Stimulated activated CD8-positive, alpha-beta memory T cell treated with anti-CD3 and anti-CD28 coated beads, Interleukin-4, amount 100 ng/mL, for 1 hour (primary cell): ENCODE measurements at regions not wholly inside any gene's neighbourhood (a gene's known extent, or its start where the extent isn't known, plus 50 kb on each side); places are given as distances from the start of the nearest gene placed in this dataset.
"Not testable (repeated sequence)": the region's sequence is repeated elsewhere in the genome, so short reads cannot be mapped to it uniquely, and the experiment has no call there.

Experiments
- DNase-seq, 2 donors: peaks; one replicate each; pipeline ENCODE4 v3.0.0-alpha.2; 2020; ENCODE audit warnings: low read depth in 2 of 2, low spot score in 1 of 2

- no peak for DNase-seq
Observed at GRCh38 chr20:12718619-12719018, 290.2 kb upstream of the SPTLC3 start.

- no peak for DNase-seq
Observed at GRCh38 chr20:12721636-12722035, 287.1 kb upstream of the SPTLC3 start.

DNA sequence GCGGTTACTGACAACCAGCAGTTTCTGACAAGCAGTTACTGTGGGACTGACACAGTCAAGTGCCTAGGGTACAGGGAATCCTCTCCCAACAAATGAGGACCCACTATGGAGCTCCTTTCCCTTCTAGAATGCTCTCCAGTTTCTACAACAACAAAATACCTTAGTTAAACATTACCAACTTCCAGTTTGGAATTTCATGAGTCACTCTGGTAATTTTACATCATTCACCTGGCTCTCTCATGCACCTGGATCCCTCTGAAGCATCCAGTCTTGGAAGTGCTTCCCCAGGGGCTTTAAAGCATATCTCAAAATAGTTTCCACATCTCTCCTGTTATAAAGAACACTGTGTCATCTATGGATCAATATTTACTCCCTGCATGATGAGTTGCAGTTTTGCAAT is 286.7 kb upstream of the SPTLC3 start:
- DNase-seq, result no peak

DNA sequence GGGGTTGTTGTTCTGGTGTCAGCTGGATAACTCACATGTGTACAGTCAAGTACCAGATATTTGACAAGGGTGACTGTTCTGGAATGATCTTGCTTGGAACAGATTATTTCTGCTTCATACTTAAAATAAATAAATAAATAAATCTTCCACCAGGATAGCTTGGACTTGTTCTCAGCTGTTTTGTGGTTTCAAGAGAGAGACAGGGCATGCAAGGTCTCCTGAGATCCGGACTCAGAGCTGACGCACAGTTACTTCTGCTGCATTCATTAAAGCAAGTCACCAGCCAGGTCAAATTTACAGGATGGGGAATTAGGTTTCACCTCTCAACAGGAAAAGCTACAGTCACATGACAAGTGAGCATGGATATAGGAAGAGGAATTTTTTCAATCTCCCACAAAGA is 285.0 kb upstream of the SPTLC3 start:
- DNase-seq, result no peak

- DNase-seq, result no peak
Observed at GRCh38 chr20:12728782-12729181, 280.0 kb upstream of the SPTLC3 start.

DNA sequence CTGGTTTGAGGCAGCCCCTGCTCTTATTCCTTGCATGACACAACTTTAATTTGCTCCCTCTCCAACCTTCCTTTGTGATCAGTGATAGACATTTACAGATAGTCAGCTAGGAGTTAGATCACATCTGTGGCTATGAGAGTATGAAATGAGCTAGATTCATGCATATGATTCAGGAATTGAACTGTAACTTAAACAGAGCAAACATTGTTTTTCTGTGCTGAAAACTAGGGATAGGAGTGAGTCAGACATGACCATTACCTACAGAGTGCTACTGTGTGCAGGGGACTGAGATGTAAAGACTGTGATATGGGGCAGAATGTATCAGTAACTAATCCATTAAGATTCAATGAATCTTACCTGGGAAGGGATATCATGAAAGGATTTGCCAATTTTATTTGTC is 279.4 kb upstream of the SPTLC3 start:
- DNase-seq, result no peak

DNA sequence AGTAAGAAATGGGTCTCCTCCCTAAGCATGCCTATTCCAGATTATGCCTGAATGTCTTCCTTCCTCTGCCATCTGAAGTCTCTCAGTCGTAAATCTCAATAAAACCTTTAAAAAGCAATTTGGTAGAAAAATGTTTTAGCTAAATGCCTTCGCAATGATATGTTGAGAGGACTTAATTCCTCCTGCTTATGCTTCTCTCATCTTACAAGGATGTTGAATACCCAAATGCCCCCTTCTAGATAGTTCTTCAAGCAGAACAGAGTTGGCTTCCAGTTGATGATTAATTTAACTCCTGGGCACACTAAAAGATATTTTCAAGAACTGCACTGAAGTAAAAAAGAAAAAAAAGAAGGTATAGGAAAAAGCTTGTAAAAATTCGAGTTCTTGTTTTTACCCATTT is 275.0 kb upstream of the SPTLC3 start:
- DNase-seq, result no peak

DNA sequence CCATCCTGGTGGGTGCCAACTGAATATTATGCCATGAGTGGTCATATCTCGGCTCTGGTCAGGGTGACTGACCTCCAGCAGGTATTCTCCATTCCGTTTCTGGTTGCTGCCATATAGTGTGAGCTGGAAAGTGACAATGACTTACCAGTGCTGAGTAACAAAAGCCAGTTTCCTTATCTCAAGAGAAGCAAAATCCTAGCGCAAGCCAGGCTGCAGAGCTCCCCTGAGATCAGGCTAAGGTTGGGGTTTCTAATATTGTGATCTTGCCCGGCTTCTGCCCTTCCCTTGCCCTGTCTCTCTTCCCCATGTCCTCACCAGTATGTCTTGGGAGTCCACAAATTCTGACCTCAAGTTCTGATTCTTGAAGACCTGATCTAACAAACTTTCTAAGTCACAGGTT is 271.3 kb upstream of the SPTLC3 start:
- no peak for DNase-seq

DNA sequence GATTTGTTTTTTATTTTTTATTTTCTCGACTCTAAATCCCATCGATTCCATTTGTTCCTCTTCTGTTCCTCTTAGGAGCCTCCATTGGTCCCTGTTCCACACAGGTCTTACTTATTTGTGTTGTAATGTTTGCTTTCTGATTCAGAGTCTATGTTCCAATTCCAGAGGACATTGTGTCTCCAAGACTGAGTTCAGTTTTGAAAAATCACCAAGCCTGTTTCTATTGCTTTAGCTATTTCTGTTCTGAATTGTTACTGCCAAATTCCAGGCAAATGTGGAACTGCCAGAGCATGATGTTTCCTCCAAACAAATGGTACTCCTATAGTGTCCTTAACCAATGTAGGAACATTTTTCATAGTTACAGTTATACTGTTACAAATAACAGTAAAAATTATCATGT is 270.9 kb upstream of the SPTLC3 start:
- no peak for DNase-seq

- DNase-seq, result no peak
Observed at GRCh38 chr20:12740647-12741046, 268.1 kb upstream of the SPTLC3 start.

GRCh38 chr20:12744037-12744436 is 264.7 kb upstream of the SPTLC3 start:
- DNase-seq, result no peak

GRCh38 chr20:12748359-12748994 is 260.3 kb upstream of the SPTLC3 start:
- no peak for DNase-seq

DNA sequence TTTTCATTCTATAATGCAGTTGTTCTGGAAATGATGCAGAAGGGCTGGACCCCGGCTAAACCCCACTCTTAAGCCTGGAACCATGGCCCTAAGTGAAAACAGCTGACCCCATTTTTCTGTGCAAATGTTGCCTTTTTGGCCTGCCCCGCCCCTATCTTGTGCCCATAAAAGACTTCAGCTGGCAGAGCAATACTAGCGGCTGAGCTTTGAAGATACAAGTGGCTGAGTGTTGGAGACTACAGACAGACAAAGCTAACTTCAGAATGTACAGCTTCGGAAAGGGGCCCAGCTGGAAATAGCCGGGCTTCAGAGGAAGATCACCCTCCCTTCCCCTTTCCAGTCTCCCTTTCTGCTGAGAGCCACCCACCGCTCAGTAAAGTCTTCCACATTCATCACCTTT is 258.6 kb upstream of the SPTLC3 start:
- no peak for DNase-seq

DNA sequence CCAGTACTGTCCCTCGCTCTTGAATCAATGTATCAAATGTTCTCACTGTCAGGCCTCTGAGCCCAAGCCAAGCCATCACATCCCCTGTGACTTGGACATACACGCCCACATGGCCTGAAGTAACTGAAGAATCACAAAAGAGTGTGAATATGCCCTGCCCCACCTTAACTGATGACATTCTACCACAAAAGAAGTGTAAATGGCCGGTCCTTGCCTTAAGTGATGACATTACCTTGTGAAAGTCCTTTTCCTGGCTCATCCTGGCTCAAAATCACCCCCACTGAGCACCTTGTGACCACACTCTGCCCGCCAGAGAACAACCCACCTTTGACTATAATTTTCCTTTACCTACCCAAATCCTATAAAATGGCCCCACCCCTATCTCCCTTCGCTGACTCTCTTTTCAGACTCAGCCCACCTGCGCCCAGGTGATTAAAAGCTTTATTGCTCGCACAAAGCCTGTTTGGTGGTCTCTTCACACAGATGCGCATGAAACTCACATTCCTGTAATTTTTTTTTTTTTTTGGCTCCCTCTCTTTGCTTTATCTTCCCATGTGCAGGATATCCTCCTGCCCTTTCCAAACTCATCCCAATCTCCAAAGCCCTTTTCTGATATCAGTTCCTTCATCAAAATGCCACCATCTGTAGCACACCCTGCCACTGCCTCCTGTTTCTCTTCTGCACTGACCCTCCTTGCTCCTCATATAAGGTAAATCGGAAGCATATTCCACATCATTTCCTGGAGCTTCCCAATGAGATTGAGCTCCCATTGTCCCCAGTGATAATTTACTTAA is 255.7 kb upstream of the SPTLC3 start:
- not testable (repeated sequence) for DNase-seq

DNA sequence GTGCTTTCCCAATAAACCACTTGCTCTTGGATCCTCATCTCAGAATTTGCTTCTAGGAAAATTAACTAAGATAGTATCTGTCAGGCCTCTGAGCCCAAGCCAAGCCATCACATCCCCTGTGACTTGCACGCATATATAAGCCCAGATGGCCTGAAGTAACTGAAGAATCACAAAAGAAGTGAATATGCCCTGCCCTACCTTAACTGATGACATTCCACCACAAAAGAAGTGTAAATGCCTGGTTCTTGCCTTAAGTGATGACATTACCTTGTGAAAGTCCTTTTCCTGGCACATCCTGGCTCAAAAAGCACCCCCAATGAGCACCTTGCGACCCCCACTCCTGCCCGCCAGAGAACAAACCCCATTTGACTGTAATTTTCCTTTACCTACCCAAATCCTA is 255.0 kb upstream of the SPTLC3 start:
- DNase-seq, result not testable (repeated sequence)

DNA sequence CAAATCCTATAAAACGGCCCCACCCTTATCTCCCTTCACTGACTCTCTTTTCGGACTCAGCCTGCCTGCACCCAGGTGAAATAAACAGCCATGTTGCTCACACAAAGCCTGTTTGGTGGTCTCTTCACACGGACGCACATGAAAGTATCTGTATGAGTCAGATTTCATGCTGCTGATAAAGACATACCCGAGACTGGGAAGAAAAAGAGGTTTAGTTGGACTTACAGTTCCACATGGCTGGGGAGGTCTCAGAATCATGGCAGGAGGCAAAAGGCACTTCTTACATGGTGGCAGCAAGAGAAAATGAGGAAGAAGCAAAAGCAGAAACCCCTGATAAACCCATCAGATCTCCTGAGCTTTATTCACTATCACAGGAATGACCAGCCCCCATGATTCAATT is 249.3 kb upstream of the SPTLC3 start:
- not testable (repeated sequence) for DNase-seq

- DNase-seq, result no peak
Observed at GRCh38 chr20:12762725-12763124, 246.0 kb upstream of the SPTLC3 start.

GRCh38 chr20:12763406-12763805 is 245.4 kb upstream of the SPTLC3 start:
- DNase-seq, result no peak

GRCh38 chr20:12764053-12764452 is 244.7 kb upstream of the SPTLC3 start:
- DNase-seq, result no peak

- DNase-seq, result no peak
Observed at GRCh38 chr20:12764851-12765250, 243.9 kb upstream of the SPTLC3 start.

GRCh38 chr20:12773936-12774335 is 234.8 kb upstream of the SPTLC3 start:
- no peak for DNase-seq

DNA sequence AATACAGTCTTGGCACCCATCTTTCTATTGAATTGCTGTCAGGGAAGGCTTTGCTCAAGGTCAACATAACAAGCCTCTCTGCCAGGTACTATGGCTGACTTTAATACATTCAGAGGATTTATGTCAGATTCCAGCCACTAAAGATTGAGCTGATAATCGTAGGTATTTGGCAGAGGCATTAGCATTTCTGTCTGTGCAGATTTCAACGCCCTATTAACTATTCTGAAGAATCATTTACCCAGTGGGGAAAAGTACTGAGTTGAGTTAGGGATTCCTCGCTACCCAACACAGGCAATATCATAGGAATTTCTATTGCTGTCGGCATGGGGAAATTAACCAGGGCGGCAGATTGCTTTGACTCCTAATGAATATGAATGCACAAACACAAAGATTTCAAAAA is 233.7 kb upstream of the SPTLC3 start:
- DNase-seq, result no peak

DNA sequence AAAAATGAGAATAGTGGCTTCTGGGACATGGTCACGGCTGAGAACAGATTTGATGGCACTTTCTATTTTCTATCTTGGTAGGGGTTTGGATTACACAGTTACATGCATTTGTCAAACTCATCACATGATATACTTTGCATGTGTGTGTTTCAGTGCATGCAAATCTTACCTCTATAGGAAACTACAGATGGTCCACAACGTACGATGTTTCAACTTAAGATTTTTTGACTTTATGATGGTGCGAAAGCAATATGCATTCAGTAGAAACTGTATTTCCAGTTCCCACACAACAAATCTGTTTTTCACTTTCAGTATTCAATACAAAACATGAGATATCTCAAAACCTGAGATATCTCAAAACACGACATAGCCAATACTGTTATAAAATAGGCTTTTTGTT is 231.8 kb upstream of the SPTLC3 start:
- DNase-seq, result no peak
